GM12878 (cell line): ENCODE measurements at regions not wholly inside any gene's neighbourhood (a gene's known extent, or its start where the extent isn't known, plus 50 kb on each side); places are given as distances from the start of the nearest gene placed in this dataset.

Source experiments
- ATAC-seq: fragments of 200-7000 bp; cut with Tn5 transposase; 3 replicates; pipeline ENCODE4 v1.9.1; 2020; ENCODE audit warnings: mild to moderate bottlenecking, moderate library complexity
- BruUV-seq: library from RNA; stranded (reverse); fragments of 400-500 nt; replicated peaks from 2 replicates; lab custom pipeline; 2021; lab: Mats Ljungman, UMichigan
- CTCF ChIA-PET: fragments of 300-600 bp; sonication (Branson Sonifier 250); formaldehyde crosslinking; extraction: SDS; loops from one replicate; lab custom pipeline; 2021; ENCODE audit warnings: inconsistent platforms; lab: Yijun Ruan, JAX
- POLR2A ChIA-PET: fragments of 350-600 bp; formaldehyde crosslinking; extraction: SDS; loops from one replicate; lab custom pipeline; 2021; ENCODE audit warnings: inconsistent platforms; lab: Charles Lee
- RAD21 ChIA-PET: fragments of 300-600 bp; sonication (Branson Sonifier 250); formaldehyde crosslinking; loops from one replicate; lab custom pipeline; 2023; ENCODE audit warnings: antibody characterized with exemption; ENCODE audit not compliant: unreplicated experiment; lab: Charles Lee
- SMC1A ChIA-PET: fragments of 300-600 bp; sonication (Branson Sonifier 250); formaldehyde crosslinking; loops from one replicate; lab custom pipeline; 2023; ENCODE audit not compliant: unreplicated experiment, uncharacterized antibody; lab: Charles Lee
- DNase-seq: peaks from one replicate; pipeline ENCODE4 v3.0.0-alpha.2; 2011; ENCODE audit warnings: low read depth, low spot score
- FAIRE-seq: peaks from 3 replicates; lab custom pipeline; 2011; peaks lifted over from hg19 to GRCh38; lab: Jason Lieb, UNC
- H2AFZ ChIP-seq: 2 replicates; pipeline ENCODE4 v1.6.0; 2011; ENCODE audit warnings: low read depth, low read length, control low read depth; ENCODE audit not compliant: control insufficient read depth
- H3K27ac ChIP-seq: 2 replicates; pipeline ENCODE4 v1.5.1; 2011; ENCODE audit warnings: control low read depth; ENCODE audit not compliant: control insufficient read depth, insufficient read depth
- H3K27me3 ChIP-seq, 2 experiments: replicated peaks in 1 of 2; 2 replicates each; pipeline versions ENCODE4 v1.6.0 to v1.6.1; 2011; ENCODE audit warnings: low read length in 1 of 2; ENCODE audit not compliant: control insufficient read depth in 2 of 2, insufficient read depth in 2 of 2
- H3K36me3 ChIP-seq, 2 experiments: 2 replicates each; pipeline ENCODE4 v1.5.1; 2011; ENCODE audit warnings: low read length in 1 of 2; ENCODE audit not compliant: control insufficient read depth in 2 of 2, insufficient read depth in 2 of 2
- H3K4me1 ChIP-seq: 2 replicates; pipeline ENCODE4 v1.6.1; 2011; ENCODE audit warnings: mild to moderate bottlenecking, low read length, moderate library complexity, mixed read lengths; ENCODE audit not compliant: control insufficient read depth, insufficient read depth
- H3K4me2 ChIP-seq: 2 replicates; pipeline ENCODE4 v1.6.0; 2011; ENCODE audit warnings: control low read depth; ENCODE audit not compliant: control insufficient read depth, insufficient read depth
- H3K4me3 ChIP-seq: fragments of 200-600 bp; sonication (generic); 2 replicates; pipeline ENCODE4 v1.5.1; 2016
- H3K79me2 ChIP-seq: 2 replicates; pipeline ENCODE4 v1.6.0; 2011; ENCODE audit warnings: low read length; ENCODE audit not compliant: control insufficient read depth, insufficient read depth
- H3K9ac ChIP-seq: 2 replicates; pipeline ENCODE4 v1.8.0; 2011; ENCODE audit warnings: low read length, control low read depth, mixed read lengths; ENCODE audit not compliant: control insufficient read depth, insufficient read depth
- H3K9me3 ChIP-seq: replicated peaks from 3 replicates; pipeline ENCODE4 v1.5.1; 2011; ENCODE audit warnings: mild to moderate bottlenecking, low read length; ENCODE audit not compliant: control insufficient read depth, insufficient read depth
- H4K20me1 ChIP-seq: 2 replicates; pipeline ENCODE4 v1.6.0; 2011; ENCODE audit not compliant: control insufficient read depth, insufficient read depth
- PAX5 ChIP-seq: IDR thresholded peaks from 2 replicates; pipeline ENCODE4 v1.6.1; 2011; ENCODE audit warnings: low read depth, low read length, borderline replicate concordance
- SPI1 ChIP-seq: IDR thresholded peaks from 2 replicates; pipeline ENCODE4 v1.6.1; 2011; ENCODE audit warnings: low read depth, mild to moderate bottlenecking, low read length, moderate library complexity, borderline replicate concordance; ENCODE audit not compliant: insufficient read depth
- SUPT20H ChIP-seq: IDR thresholded peaks from 2 replicates; pipeline ENCODE4 v1.6.1; 2011; ENCODE audit warnings: low read depth, mild to moderate bottlenecking, low read length, moderate library complexity, borderline replicate concordance; ENCODE audit not compliant: control insufficient read depth
- WGBS: methylation state at CpG from one replicate; pipeline ENCODE4 v1.1.6; 2016; ENCODE audit warnings: low lambda C conversion rate; ENCODE audit not compliant: insufficient replicate concordance, insufficient coverage; ENCODE audit errors: missing lambda C conversion rate; 5-methylcytosine and 5-hydroxymethylcytosine counted together
- in situ Hi-C: fragments of 300-500 bp; cut with MboI; formaldehyde crosslinking; loops from 9 replicates; pipeline ENCODE4 v1.14.3; 2018; ENCODE audit warnings: mixed read lengths
- intact Hi-C: fragments of 100-400 bp; cut with micrococcal nuclease; formaldehyde crosslinking; loops from one replicate; pipeline ENCODE4 v1.14.2; 2022; ENCODE audit not compliant: unreplicated experiment

- no peak overlapping the region for H2AFZ ChIP-seq
- CTCF ChIA-PET: interaction anchor here (0.6 to 4.8 kb wide), 3 partner anchors 11 to 135 kb away, joined by 3 to 21 read pairs (median 3); no protein-coding TSS in a partner anchor
- H3K4me1 ChIP-seq: no peaks in the 10 kb centered on the region
- RAD21 ChIA-PET: interaction anchor here (1.4 kb wide), 1 partner anchor 37 kb away, joined by 4 read pairs; no protein-coding TSS in a partner anchor
- H3K27me3 ChIP-seq: no peaks in the 10 kb centered on the region
- POLR2A ChIA-PET: no interaction called here
- no peak overlapping the region for H3K4me2 ChIP-seq
- in situ Hi-C loops (no loop called here), intact Hi-C loops (no loop called here)
- ATAC-seq (no peak), FAIRE-seq (no peak), DNase-seq (no peak)
- no TSS peak for BruUV-seq
- no peaks in the 10 kb centered on the region for H3K79me2 ChIP-seq
- H3K9me3 ChIP-seq: no peaks in the 10 kb centered on the region
- no peak overlapping the region for H3K9ac ChIP-seq
- SMC1A ChIA-PET: interaction anchor here (0.7 to 2.2 kb wide), 2 partner anchors 9 to 22 kb away, joined by 3 to 7 read pairs; no protein-coding TSS in a partner anchor
- 16% methylated on average over 6 of the region's 6 CpGs for WGBS
- H3K4me3 ChIP-seq: no peak overlapping the region
- TF ChIP-seq SPI1 (no peak), SUPT20H (no peak)
- TF ChIP-seq, all 136 proteins: peak for 0
- H3K36me3 ChIP-seq: no peaks in the 10 kb centered on the region
- H4K20me1 ChIP-seq: no peaks in the 10 kb centered on the region
- H3K27ac ChIP-seq: no peak overlapping the region
These were observed 89.7 kb upstream of the KCNA4 start for GRCh38 chr11:30106222-30107181.

- FAIRE-seq: no peak
- H3K4me1 ChIP-seq: no peaks in the 10 kb centered on the region
- intact Hi-C loops: no loop called here
- DNase-seq: no peak
- no peak overlapping the region for H3K4me2 ChIP-seq
- no peaks in the 10 kb centered on the region for H3K79me2 ChIP-seq
- no peaks in the 10 kb centered on the region for H3K36me3 ChIP-seq
- H2AFZ ChIP-seq: no peak overlapping the region
- no peak overlapping the region for H3K9ac ChIP-seq
- 4% methylated on average over 2 of the region's 2 CpGs for WGBS
- no TSS peak for BruUV-seq
- SMC1A ChIA-PET: interaction anchor here (0.6 to 2.2 kb wide), 5 partner anchors 9 to 1056 kb away, joined by 3 to 7 read pairs (median 4); no protein-coding TSS in a partner anchor
- no peak overlapping the region for H3K4me3 ChIP-seq
- ATAC-seq: no peak
- CTCF ChIA-PET: interaction anchor here (0.7 to 4.8 kb wide), 2 partner anchors 20 to 164 kb away, joined by 3 to 21 read pairs; no protein-coding TSS in a partner anchor
- RAD21 ChIA-PET: no interaction called here
- H4K20me1 ChIP-seq: no peaks in the 10 kb centered on the region
- in situ Hi-C loops: no loop called here
- TF ChIP-seq PAX5: no peak
- POLR2A ChIA-PET: interaction anchor here (0.6 kb wide), 2 partner anchors 169 to 384 kb away, joined by 3 to 4 read pairs; no protein-coding TSS in a partner anchor
- H3K27me3 ChIP-seq: no peaks in the 10 kb centered on the region
- no peaks in the 10 kb centered on the region for H3K9me3 ChIP-seq
- no peak overlapping the region for H3K27ac ChIP-seq
These were observed 91.1 kb upstream of the KCNA4 start for GRCh38 chr11:30107899-30108298.
